Epithelial cell of proximal tubule (primary cell): ENCODE measurements at regions not wholly inside any gene's neighbourhood (a gene's known extent, or its start where the extent isn't known, plus 50 kb on each side); places are given as distances from the start of the nearest gene placed in this dataset.

ENCODE experiments used
- DNase-seq: peaks from one replicate; pipeline ENCODE4 v3.0.0-alpha.2; 2011; ENCODE audit warnings: low read depth
- H3K4me3 ChIP-seq: 2 replicates; pipeline ENCODE4 v1.5.1; 2011; ENCODE audit warnings: low read depth, mild to moderate bottlenecking, low read length
- TF ChIP-seq, protein P1 (sequence below): conservative IDR thresholded peaks from 2 replicates; pipeline ENCODE4 v1.5.1; 2012; ENCODE audit warnings: low read depth, mild to moderate bottlenecking, low read length

DNA sequence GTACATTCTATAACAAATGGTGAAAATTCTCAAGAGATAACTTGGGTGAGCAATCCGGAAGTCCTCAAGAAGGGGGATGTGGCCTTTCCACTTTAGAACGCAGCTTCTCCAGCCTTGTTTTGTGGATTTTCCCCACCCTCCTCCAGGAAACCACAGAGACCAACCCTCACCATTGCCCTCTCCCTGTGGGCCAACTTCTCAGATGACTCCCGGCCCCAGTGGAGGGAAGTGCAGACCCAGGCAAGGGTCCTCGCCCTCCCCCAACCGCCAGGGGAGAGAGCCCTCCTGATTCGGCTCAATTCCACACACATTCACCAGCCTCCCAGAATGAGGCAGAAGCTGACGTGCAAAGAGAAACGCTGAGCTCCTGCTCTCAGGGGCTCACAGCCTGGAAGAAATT lies 277.2 kb downstream of the EIPR1 start:
- H3K4me3 ChIP-seq = no peak overlapping the region
- TF ChIP-seq, protein P1, sequence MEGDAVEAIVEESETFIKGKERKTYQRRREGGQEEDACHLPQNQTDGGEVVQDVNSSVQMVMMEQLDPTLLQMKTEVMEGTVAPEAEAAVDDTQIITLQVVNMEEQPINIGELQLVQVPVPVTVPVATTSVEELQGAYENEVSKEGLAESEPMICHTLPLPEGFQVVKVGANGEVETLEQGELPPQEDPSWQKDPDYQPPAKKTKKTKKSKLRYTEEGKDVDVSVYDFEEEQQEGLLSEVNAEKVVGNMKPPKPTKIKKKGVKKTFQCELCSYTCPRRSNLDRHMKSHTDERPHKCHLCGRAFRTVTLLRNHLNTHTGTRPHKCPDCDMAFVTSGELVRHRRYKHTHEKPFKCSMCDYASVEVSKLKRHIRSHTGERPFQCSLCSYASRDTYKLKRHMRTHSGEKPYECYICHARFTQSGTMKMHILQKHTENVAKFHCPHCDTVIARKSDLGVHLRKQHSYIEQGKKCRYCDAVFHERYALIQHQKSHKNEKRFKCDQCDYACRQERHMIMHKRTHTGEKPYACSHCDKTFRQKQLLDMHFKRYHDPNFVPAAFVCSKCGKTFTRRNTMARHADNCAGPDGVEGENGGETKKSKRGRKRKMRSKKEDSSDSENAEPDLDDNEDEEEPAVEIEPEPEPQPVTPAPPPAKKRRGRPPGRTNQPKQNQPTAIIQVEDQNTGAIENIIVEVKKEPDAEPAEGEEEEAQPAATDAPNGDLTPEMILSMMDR = no peak
- no peak for DNase-seq

DNA sequence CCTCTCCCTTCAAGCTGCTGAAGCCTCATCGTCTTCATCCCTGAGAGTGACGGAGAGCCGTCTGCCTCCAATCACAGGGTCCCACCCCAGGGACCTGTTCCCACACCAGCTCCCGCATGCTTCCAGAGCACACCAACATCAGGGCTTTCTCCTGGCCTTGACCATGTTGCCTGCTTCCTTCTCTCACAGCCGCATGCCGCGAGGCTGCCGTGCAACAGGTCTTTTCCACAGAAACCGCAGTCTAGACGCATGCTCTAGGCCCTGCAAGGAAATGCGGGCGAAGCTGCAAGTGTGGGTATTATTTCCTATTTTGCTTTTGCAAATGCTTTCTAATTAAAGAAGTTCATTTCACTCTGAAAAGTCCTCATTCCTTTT lies 277.8 kb downstream of the EIPR1 start:
- TF ChIP-seq, protein P1 = no peak
- no peak overlapping the region for H3K4me3 ChIP-seq
- DNase-seq = no peak

DNA sequence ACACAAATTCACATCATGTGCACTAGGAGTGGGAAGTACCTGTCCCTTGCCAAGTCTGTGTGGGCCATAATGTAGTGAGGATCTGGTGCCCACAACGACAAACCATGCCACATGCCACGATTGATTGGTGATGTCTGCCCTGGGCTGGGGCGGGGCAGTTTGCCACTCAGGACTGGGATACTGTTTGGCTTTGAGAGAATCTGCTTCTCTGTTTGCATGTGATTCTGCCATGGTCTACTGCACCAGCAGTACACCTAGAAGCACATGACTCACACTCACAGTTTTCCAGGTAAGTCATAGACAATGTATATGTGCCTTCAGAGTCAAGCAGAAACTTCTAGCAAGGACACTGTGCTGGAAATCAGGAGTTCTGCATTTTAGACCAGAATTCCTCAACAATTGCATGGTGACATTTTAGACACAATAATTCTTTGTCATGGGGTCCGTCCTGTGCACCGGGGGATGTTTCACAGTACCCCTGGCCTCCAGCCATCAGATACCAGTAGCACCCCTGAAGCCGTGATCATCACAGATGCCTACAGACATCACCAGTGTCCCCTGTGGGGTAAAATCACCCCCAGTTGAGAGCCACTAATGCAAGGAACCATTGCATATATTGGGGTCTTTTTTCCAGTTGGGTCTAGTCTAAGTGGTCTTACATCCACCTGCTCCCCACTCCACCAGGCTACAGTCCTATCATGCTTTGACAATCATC lies 278.3 kb downstream of the EIPR1 start:
- H3K4me3 ChIP-seq = no peak overlapping the region
- DNase-seq = no peak
- TF ChIP-seq, protein P1 = no peak

DNA sequence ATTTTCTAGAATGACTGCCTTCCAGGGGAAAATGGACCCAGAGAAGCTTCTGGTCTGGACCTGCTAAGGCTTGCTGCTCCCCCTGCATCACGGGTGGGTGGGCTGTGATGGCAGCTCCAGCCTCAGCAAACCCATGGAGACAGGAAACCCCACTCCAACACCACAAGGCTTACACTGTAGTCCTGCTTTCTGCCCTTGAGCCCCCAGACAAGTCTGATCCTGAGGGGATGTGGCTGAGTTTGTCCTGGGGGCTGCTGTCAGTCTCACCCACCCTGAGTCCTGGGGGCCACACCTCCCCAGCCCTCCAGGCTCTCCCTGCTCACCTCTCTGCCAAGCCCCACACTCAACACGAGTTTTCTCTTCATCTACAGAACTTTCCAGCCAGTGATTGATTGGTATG lies 279.4 kb downstream of the EIPR1 start:
- no peak overlapping the region for H3K4me3 ChIP-seq
- TF ChIP-seq, protein P1 = no peak
- no peak for DNase-seq

DNA sequence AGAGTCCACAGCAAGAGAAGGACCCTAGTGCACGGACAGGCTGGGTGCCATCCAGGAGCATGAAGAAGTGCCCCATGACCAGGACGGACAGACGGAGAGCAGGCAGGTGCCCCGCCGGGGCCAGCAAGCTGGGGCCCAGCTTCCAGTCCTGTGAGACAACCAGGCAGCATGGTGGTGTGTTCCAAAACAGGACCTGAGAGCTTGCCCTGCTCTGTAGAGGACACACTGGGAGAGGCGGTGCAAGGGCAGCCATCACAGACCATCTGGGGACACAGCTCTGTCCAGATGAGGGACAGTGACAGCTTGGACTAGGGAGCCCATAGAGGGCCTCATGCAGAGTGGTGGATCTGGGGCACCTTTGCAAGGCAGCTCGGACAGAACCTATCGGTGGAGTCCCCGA lies 279.8 kb downstream of the EIPR1 start:
- TF ChIP-seq, protein P1 = no peak
- no peak overlapping the region for H3K4me3 ChIP-seq
- no peak for DNase-seq

DNA sequence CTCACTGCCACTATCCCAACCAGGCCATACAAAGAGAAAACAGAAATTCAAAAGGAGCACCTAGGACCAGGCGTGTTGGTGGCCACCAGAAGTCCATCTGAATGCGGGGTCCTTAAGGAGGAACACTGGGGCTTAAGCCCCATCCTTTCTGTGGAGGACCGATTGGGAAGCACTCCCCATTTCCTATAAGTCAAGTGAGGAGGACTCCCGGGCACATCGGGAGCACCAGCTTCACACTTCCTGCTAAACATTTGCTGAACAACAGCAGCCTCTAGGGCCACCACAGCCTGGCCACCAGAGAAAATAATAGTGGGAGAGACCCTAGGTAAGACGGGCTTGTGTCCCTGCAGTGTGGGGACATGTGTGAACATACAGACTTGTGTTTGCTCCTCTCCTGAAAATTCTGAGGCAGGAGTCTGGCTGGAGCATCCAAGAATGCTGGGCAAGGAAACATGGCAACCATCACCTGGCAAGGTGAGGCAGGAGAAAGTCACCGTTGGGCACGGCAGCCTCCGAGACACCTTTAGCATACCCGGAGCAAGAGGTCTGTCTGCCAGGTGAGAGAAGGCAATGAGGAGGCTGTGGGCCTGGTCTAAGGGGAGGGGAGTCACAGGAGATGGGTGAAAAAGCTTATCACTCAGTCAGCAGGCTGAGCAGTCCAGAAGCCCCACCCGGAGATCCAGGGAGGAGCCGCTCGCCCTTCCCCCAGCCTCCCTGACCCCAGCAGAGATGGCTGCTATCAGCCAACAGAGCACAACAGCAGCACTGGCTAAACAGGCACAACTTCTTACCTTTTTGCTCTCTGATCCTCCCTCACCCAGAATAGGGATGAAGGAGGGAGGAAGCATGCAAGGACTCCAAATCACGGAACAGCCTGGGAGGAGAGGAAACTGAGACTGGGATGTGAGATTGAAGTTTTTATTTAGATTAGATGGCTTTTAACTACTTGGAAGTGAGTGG lies 282.3 kb downstream of the EIPR1 start:
- TF ChIP-seq, protein P1 = no peak
- H3K4me3 ChIP-seq = no peak overlapping the region
- DNase-seq = no peak
